PC-3 (cell line): ENCODE measurements at regions not wholly inside any gene's neighbourhood (a gene's known extent, or its start where the extent isn't known, plus 50 kb on each side); places are given as distances from the start of the nearest gene placed in this dataset.

Source experiments
- ATAC-seq: fragments of 200-7000 bp; cut with Tn5 transposase; 2 replicates; pipeline ENCODE4 v1.9.1; 2020; ENCODE audit warnings: mild to moderate bottlenecking, moderate library complexity
- BruUV-seq: library from RNA; stranded (reverse); fragments of 400-500 nt; replicated peaks from 2 replicates; lab custom pipeline; 2021; lab: Mats Ljungman, UMichigan
- CTCF ChIA-PET: fragments of 300-600 bp; sonication (Branson Sonifier 250); formaldehyde crosslinking; loops from one replicate; lab custom pipeline; 2022; ENCODE audit warnings: antibody characterized with exemption; lab: Charles Lee
- POLR2A ChIA-PET: fragments of 300-600 bp; sonication (Branson Sonifier 250); formaldehyde crosslinking; loops from one replicate; lab custom pipeline; 2022; ENCODE audit warnings: antibody characterized with exemption; ENCODE audit not compliant: unreplicated experiment; lab: Charles Lee
- DNase-seq: peaks from one replicate; pipeline ENCODE4 v3.0.0-alpha.2; 2015
- H2AFZ ChIP-seq: fragments of 300-600 bp; sonication (generic); 2 replicates; pipeline ENCODE4 v1.6.0; 2016; ENCODE audit warnings: antibody characterized with exemption, low read length
- H3F3A ChIP-seq: fragments of 300-600 bp; sonication (generic); one replicate; pipeline ENCODE4 v1.6.0; 2017; ENCODE audit warnings: antibody characterized with exemption, low read length, control low read depth, mild to moderate bottlenecking; ENCODE audit not compliant: unreplicated experiment
- H3K27ac ChIP-seq: fragments of 300-600 bp; sonication (generic); 2 replicates; pipeline ENCODE4 v1.5.1; 2016; ENCODE audit warnings: mild to moderate bottlenecking, low read length
- H3K27me3 ChIP-seq: fragments of 300-600 bp; sonication (generic); 2 replicates; pipeline ENCODE4 v1.6.1; 2016; ENCODE audit warnings: low read length, mixed read lengths
- H3K36me3 ChIP-seq: fragments of 300-600 bp; sonication (generic); 2 replicates; pipeline ENCODE4 v1.6.1; 2016; ENCODE audit warnings: low read depth, mixed run types, low read length, mixed read lengths
- H3K4me1 ChIP-seq: fragments of 300-600 bp; sonication (generic); 2 replicates; pipeline ENCODE4 v1.5.1; 2016; ENCODE audit warnings: low read length; ENCODE audit not compliant: insufficient read depth
- H3K4me2 ChIP-seq: fragments of 300-600 bp; sonication (generic); 2 replicates; pipeline ENCODE4 v1.6.0; 2016; ENCODE audit warnings: low read length
- H3K4me3 ChIP-seq: fragments of 300-600 bp; sonication (generic); 2 replicates; pipeline ENCODE4 v1.5.1; 2016; ENCODE audit warnings: mild to moderate bottlenecking, low read length, mixed read lengths
- H3K79me2 ChIP-seq: fragments of 300-600 bp; sonication (generic); 2 replicates; pipeline ENCODE4 v1.6.1; 2017; ENCODE audit warnings: low read length, mixed read lengths
- H3K9ac ChIP-seq: fragments of 300-600 bp; sonication (generic); 2 replicates; pipeline ENCODE4 v1.6.0; 2016; ENCODE audit warnings: mild to moderate bottlenecking, low read length
- H3K9me2 ChIP-seq: fragments of 300-600 bp; sonication (generic); replicated peaks from 2 replicates; pipeline ENCODE4 v1.6.1; 2016; ENCODE audit warnings: mixed run types, low read length, mixed read lengths
- H3K9me3 ChIP-seq: fragments of 300-600 bp; sonication (generic); 2 replicates; pipeline ENCODE4 v1.6.1; 2016; ENCODE audit warnings: low read length, mixed read lengths
- H4K20me1 ChIP-seq: fragments of 300-600 bp; sonication (generic); 2 replicates; pipeline ENCODE4 v1.6.1; 2016; ENCODE audit warnings: low read length, mixed read lengths
- CTCF ChIP-seq: fragments of 300-600 bp; sonication (generic); conservative IDR thresholded peaks from 2 replicates; pipeline ENCODE4 v1.5.1; 2017; ENCODE audit warnings: antibody characterized with exemption, low read depth, mild to moderate bottlenecking, low read length
- EZH2 ChIP-seq: fragments of 300-600 bp; sonication (generic); IDR thresholded peaks from one replicate; pipeline ENCODE4 v1.6.1; 2017; ENCODE audit warnings: antibody characterized with exemption, mild to moderate bottlenecking, low read length; ENCODE audit not compliant: unreplicated experiment
- EZH2phosphoT487 ChIP-seq: fragments of 300-600 bp; sonication (generic); IDR thresholded peaks from 2 replicates; pipeline ENCODE4 v1.6.1; 2018; ENCODE audit warnings: mild to moderate bottlenecking, antibody characterized with exemption, low read length, borderline replicate concordance
- intact Hi-C: fragments of 100-400 bp; cut with micrococcal nuclease; formaldehyde crosslinking; loops from 2 replicates; pipeline ENCODE4 v1.9.0; 2023

- ATAC-seq (no peak), DNase-seq (no peak)
- no peak overlapping the region for H3K9ac ChIP-seq
- no TSS peak for BruUV-seq
- TF ChIP-seq EZH2phosphoT487 (no peak), EZH2 (no peak), CTCF (no peak)
- no peaks in the 10 kb centered on the region for H3K9me2 ChIP-seq
- H3K27me3 ChIP-seq = no peaks in the 10 kb centered on the region
- H4K20me1 ChIP-seq = no peaks in the 10 kb centered on the region
- no peak overlapping the region for H2AFZ ChIP-seq
- H3F3A ChIP-seq = no peaks in the 10 kb centered on the region
- ChIA-PET CTCF (no interaction called here), POLR2A (no interaction called here)
- H3K79me2 ChIP-seq = no peaks in the 10 kb centered on the region
- H3K4me3 ChIP-seq = no peak overlapping the region
- no peaks in the 10 kb centered on the region for H3K9me3 ChIP-seq
- no peak overlapping the region for H3K27ac ChIP-seq
- no peaks in the 10 kb centered on the region for H3K4me1 ChIP-seq
- H3K36me3 ChIP-seq = no peaks in the 10 kb centered on the region
- H3K4me2 ChIP-seq = no peak overlapping the region
- intact Hi-C loops = no loop called here
Observed at GRCh38 chrX:84611843-84612636, 109.8 kb upstream of the HDX start.

- ATAC-seq (peak; percentile 92), DNase-seq (peak; percentile 24)
- H3K4me1 ChIP-seq = no peaks in the 10 kb centered on the region
- H3K27ac ChIP-seq = 0 out of 2 replicates have a peak overlapping the region, but pooled peaks have one; percentile 12
- H3K4me3 ChIP-seq = no peak overlapping the region
- no peak overlapping the region for H3K4me2 ChIP-seq
- POLR2A ChIA-PET = no interaction called here
- no peaks in the 10 kb centered on the region for H3K9me2 ChIP-seq
- TF ChIP-seq CTCF (no peak), EZH2phosphoT487 (no peak), EZH2 (no peak)
- no peak overlapping the region for H2AFZ ChIP-seq
- CTCF ChIA-PET = no interaction called here
- BruUV-seq = no TSS peak
- H3K9me3 ChIP-seq = no peaks in the 10 kb centered on the region
- H3K36me3 ChIP-seq = no peaks in the 10 kb centered on the region
- no peaks in the 10 kb centered on the region for H4K20me1 ChIP-seq
- H3K9ac ChIP-seq = no peak overlapping the region
- no peaks in the 10 kb centered on the region for H3F3A ChIP-seq
- no peaks in the 10 kb centered on the region for H3K27me3 ChIP-seq
- H3K79me2 ChIP-seq = no peaks in the 10 kb centered on the region
- intact Hi-C loops = no loop called here
Observed at GRCh38 chrX:84634201-84634782, 132.0 kb upstream of the HDX start.

GRCh38 chrX:84666086-84666485 lies 163.8 kb upstream of the HDX start:
- Histone ChIP-seq H3K9me3 (no peaks in the 10 kb centered on the region), H3K27ac (no peak overlapping the region), H3K27me3 (no peaks in the 10 kb centered on the region), H4K20me1 (no peaks in the 10 kb centered on the region), H3K4me2 (no peak overlapping the region), H2AFZ (no peak overlapping the region), H3K9me2 (no peaks in the 10 kb centered on the region), H3K4me3 (no peak overlapping the region), H3K36me3 (no peaks in the 10 kb centered on the region), H3F3A (no peaks in the 10 kb centered on the region), H3K9ac (no peak overlapping the region), H3K4me1 (no peaks in the 10 kb centered on the region), H3K79me2 (no peaks in the 10 kb centered on the region)
- TF ChIP-seq EZH2 = no peak
- no peak for TF ChIP-seq CTCF
- no peak for TF ChIP-seq EZH2phosphoT487
- no peak for ATAC-seq
- BruUV-seq = no TSS peak
- ChIA-PET POLR2A (no interaction called here), CTCF (no interaction called here)
- intact Hi-C loops = no loop called here
- no peak for DNase-seq
